NOMO-1 treated with dmso at 0.1 percent for 144 hours (cell line): ENCODE measurements at regions not wholly inside any gene's neighbourhood (a gene's known extent, or its start where the extent isn't known, plus 50 kb on each side); places are given as distances from the start of the nearest gene placed in this dataset.

Source experiments
- DNase-seq: peaks from one replicate; lab custom pipeline; 2025; ENCODE audit not compliant: unreplicated experiment; lab: John Stamatoyannopoulos, UW

DNA sequence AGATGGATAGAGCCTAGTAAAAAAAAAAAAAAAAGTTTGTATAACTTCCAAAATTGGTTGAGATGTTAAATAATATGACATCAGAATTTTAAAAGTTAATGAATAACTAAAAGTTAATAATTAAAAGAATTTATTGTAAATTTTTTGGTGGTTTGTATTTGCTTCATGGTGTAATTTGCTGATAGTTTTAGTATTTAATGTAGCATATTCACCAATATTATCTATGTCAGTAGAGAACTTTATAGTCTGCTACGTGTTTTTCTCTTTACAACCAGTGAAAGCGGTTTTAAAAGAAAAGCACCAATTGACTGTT is 51.8 kb upstream of the STEAP4 start:
- no peak for DNase-seq

DNA sequence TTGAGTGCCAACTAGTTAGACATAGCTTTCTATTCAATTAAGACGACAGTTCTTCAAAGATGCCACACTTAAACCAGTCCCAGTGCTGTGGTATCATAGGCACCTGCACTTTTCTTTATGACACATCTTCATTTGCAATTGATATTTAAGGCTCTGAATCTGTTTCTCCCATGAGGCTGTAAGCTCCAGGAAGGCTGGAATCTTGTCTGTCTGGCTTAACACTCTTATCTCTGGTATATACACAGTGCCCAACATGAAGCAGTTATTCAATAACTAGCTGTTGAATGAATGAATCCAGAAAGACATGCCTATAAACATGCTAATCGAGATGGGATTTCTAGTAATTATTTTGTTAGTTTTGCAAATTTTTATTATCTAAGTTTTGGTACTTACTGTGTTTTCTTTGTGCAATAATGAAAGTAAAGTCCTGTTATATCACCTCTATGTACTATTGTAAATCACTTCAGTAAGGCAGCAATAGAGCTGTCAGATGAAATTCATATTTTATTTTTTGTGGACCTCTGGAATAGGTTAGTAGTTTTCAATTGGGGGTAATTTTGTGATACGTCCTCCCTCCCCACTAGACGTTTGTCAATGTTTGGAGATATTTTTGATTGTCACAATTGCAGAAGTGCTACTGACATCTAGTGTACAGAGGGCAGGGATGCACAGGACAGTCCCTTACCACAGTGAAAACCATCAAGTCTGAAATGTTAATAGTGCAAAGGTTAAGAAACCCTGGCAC is 51.3 kb upstream of the STEAP4 start:
- peak; percentile 26 for DNase-seq

DNA sequence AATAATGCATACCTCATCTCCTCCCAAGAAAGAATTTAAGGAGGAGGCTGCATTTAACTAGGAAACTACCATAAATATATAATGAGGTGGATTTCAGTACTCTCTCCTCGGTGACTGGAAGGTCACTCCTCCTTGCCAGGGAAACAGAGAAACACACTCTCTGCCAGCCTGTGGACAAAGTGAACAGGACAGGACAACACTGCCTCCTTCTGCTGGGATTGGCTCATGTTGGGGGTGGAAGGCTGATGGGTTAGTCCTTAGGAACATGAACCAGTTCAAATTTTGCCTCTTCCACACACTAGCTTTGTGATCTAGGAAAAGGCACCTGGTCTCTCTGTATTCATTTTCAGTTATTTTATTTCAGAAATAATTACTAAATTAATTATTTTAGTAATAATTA is 50.6 kb upstream of the STEAP4 start:
- peak; percentile 27 for DNase-seq
